Osteocyte (in vitro differentiated cells): ENCODE measurements at regions not wholly inside any gene's neighbourhood (a gene's known extent, or its start where the extent isn't known, plus 50 kb on each side); places are given as distances from the start of the nearest gene placed in this dataset.

ENCODE experiments used
- DNase-seq: peaks from one replicate; pipeline ENCODE4 v3.0.0; 2021; ENCODE audit warnings: mixed read lengths; ENCODE audit not compliant: unreplicated experiment; ENCODE audit errors: extremely low spot score
- H3K27ac Mint-ChIP-seq: one replicate; pipeline ENCODE4 v1.8.0; 2021; ENCODE audit warnings: mild to moderate bottlenecking, mixed read lengths; ENCODE audit not compliant: unreplicated experiment
- H3K27me3 Mint-ChIP-seq: one replicate; pipeline ENCODE4 v1.8.0; 2021; ENCODE audit warnings: mixed read lengths; ENCODE audit not compliant: unreplicated experiment
- H3K36me3 Mint-ChIP-seq: one replicate; pipeline ENCODE4 v1.8.0; 2021; ENCODE audit warnings: mixed read lengths; ENCODE audit not compliant: unreplicated experiment
- H3K4me1 Mint-ChIP-seq: one replicate; pipeline ENCODE4 v1.8.0; 2021; ENCODE audit warnings: mixed read lengths; ENCODE audit not compliant: unreplicated experiment
- H3K4me3 Mint-ChIP-seq: one replicate; pipeline ENCODE4 v1.8.0; 2021; ENCODE audit warnings: mild to moderate bottlenecking, moderate library complexity, mixed read lengths; ENCODE audit not compliant: unreplicated experiment
- H3K9me3 Mint-ChIP-seq: one replicate; pipeline ENCODE4 v1.8.0; 2021; ENCODE audit warnings: mixed read lengths; ENCODE audit not compliant: unreplicated experiment
- TF ChIP-seq, protein P1 (sequence below): fragments of 200-600 bp; sonication (generic); IDR thresholded peaks from 2 replicates; pipeline ENCODE4 v1.5.0; 2021; ENCODE audit warnings: antibody characterized with exemption, mild to moderate bottlenecking, moderate library complexity

DNA sequence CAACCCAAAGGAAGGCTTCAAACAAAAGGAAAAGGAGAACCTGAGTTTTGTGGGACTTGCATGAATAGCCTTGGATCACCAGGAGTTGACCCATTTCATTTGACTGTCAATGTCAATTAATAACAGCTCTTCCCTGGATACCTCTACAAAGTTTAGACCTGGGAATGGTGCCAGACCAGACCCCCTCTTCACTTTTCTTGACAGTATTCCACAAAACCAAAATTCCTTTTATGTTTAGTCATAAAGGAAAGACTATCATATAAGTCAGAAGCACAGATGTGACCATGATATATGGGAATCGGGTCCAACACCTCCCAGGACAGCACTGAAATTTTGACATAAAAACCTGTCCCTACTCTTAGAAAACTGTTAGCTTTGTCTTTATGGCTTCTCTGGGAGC lies 191.8 kb downstream of the LYPLAL1 start:
- no peaks in the 10 kb centered on the region for H3K9me3 Mint-ChIP-seq
- H3K27ac Mint-ChIP-seq = no peak overlapping the region
- no peak for DNase-seq
- no peaks in the 10 kb centered on the region for H3K36me3 Mint-ChIP-seq
- no peaks in the 10 kb centered on the region for H3K27me3 Mint-ChIP-seq
- TF ChIP-seq, protein P1, sequence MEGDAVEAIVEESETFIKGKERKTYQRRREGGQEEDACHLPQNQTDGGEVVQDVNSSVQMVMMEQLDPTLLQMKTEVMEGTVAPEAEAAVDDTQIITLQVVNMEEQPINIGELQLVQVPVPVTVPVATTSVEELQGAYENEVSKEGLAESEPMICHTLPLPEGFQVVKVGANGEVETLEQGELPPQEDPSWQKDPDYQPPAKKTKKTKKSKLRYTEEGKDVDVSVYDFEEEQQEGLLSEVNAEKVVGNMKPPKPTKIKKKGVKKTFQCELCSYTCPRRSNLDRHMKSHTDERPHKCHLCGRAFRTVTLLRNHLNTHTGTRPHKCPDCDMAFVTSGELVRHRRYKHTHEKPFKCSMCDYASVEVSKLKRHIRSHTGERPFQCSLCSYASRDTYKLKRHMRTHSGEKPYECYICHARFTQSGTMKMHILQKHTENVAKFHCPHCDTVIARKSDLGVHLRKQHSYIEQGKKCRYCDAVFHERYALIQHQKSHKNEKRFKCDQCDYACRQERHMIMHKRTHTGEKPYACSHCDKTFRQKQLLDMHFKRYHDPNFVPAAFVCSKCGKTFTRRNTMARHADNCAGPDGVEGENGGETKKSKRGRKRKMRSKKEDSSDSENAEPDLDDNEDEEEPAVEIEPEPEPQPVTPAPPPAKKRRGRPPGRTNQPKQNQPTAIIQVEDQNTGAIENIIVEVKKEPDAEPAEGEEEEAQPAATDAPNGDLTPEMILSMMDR = no peak
- H3K4me1 Mint-ChIP-seq = peaks cover 6% of the 10 kb centered on the region
- no peak overlapping the region for H3K4me3 Mint-ChIP-seq

DNA sequence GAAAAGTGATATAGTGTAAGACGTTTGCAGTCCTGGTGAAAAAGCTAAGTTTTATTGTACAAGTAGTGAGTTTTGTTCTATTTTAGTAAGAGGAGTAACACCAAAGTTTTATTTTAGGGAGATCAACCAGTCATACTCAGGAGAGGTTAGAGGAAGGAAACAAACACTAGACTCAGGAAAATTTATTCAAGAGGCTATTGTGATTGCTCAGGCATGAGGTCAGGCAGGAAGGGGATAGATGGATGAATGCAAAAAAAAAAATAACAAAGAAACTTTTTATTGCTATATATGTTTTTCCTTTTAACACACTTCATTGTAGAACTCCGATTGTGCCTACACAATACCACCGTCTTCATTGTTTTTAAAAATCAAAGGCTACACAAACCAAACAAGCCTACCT lies 189.0 kb downstream of the LYPLAL1 start:
- Mint-ChIP-seq H3K9me3 (no peaks in the 10 kb centered on the region), H3K27ac (no peak overlapping the region), H3K36me3 (no peaks in the 10 kb centered on the region), H3K27me3 (no peaks in the 10 kb centered on the region), H3K4me3 (no peak overlapping the region), H3K4me1 (peaks cover 6% of the 10 kb centered on the region)
- DNase-seq = no peak
- TF ChIP-seq, protein P1 = no peak

- TF ChIP-seq, protein P1 = no peak
- H3K4me3 Mint-ChIP-seq = no peak overlapping the region
- H3K4me1 Mint-ChIP-seq = peaks cover 3% of the 10 kb centered on the region
- no peak for DNase-seq
- H3K27ac Mint-ChIP-seq = no peak overlapping the region
- H3K9me3 Mint-ChIP-seq = no peaks in the 10 kb centered on the region
- H3K27me3 Mint-ChIP-seq = no peaks in the 10 kb centered on the region
- H3K36me3 Mint-ChIP-seq = no peaks in the 10 kb centered on the region
Observed at GRCh38 chr1:219359126-219359525, 185.4 kb downstream of the LYPLAL1 start.

DNA sequence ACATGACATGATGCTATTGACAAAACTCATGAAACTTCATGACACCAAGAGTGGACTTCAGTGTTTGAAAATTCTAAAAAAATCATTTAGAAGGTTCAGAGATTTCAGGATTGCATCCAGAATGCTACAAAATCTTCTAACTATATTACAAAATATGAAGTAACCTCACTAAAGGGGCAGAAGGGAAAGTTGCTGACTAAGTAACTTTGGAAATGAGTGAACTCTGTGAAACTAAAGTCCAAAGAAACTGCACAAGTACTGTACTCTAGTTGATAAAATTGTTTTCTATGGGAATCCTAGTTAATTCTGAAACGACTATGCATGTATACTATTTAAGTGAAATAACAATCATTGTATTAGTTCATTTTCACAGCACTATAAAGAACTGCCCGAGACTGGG lies 184.4 kb downstream of the LYPLAL1 start:
- no peak for DNase-seq
- H3K4me3 Mint-ChIP-seq = no peak overlapping the region
- no peaks in the 10 kb centered on the region for H3K9me3 Mint-ChIP-seq
- no peak overlapping the region for H3K27ac Mint-ChIP-seq
- H3K4me1 Mint-ChIP-seq = peaks cover 6% of the 10 kb centered on the region
- H3K36me3 Mint-ChIP-seq = no peaks in the 10 kb centered on the region
- no peaks in the 10 kb centered on the region for H3K27me3 Mint-ChIP-seq
- TF ChIP-seq, protein P1 = no peak

- peaks cover 26% of the 10 kb centered on the region for H3K4me1 Mint-ChIP-seq
- H3K27me3 Mint-ChIP-seq = no peaks in the 10 kb centered on the region
- H3K36me3 Mint-ChIP-seq = no peaks in the 10 kb centered on the region
- H3K27ac Mint-ChIP-seq = no peak overlapping the region
- no peaks in the 10 kb centered on the region for H3K9me3 Mint-ChIP-seq
- TF ChIP-seq, protein P1 = no peak
- no peak for DNase-seq
- H3K4me3 Mint-ChIP-seq = no peak overlapping the region
Observed at GRCh38 chr1:219354962-219355361, 181.3 kb downstream of the LYPLAL1 start.
